ENCODE measurements at regions not wholly inside any gene's neighbourhood (a gene's known extent, or its start where the extent isn't known, plus 50 kb on each side); places are given as distances from the start of the nearest gene placed in this dataset.

DNA sequence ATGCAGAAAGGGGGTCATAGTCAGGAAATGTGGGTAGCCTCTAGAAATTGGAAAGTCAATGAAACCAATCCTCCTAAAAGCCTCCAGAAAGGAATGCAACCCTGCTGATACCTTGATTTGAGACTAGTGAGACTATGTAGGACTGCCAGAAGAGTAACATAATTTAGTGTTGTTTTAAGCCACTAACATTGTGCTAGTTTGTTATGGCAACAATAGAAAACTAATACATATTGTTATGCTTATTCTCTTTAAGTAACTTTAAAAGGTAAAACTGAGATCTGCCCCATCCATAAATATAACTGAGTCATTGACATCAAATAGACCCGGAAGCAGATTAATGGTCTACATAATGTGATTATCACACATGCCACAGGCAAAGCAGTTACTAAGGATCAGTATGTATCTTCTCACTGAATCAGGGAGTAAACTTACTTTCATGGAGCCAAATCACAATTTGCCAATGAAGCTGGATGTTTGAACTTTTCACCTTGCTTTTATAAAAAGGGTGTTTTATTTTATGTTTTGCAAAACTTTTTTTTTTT is 146.4 kb upstream of the TMEM106B start:
- no peak overlapping the region for H3K27ac ChIP-seq
- DNase-seq (ENCODE audit: low spot score), result no peak
- no peak overlapping the region for H3K4me3 ChIP-seq
- TF ChIP-seq, protein P1, sequence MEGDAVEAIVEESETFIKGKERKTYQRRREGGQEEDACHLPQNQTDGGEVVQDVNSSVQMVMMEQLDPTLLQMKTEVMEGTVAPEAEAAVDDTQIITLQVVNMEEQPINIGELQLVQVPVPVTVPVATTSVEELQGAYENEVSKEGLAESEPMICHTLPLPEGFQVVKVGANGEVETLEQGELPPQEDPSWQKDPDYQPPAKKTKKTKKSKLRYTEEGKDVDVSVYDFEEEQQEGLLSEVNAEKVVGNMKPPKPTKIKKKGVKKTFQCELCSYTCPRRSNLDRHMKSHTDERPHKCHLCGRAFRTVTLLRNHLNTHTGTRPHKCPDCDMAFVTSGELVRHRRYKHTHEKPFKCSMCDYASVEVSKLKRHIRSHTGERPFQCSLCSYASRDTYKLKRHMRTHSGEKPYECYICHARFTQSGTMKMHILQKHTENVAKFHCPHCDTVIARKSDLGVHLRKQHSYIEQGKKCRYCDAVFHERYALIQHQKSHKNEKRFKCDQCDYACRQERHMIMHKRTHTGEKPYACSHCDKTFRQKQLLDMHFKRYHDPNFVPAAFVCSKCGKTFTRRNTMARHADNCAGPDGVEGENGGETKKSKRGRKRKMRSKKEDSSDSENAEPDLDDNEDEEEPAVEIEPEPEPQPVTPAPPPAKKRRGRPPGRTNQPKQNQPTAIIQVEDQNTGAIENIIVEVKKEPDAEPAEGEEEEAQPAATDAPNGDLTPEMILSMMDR (IDR thresholded peaks at IDR 0.05), result no peak

DNA sequence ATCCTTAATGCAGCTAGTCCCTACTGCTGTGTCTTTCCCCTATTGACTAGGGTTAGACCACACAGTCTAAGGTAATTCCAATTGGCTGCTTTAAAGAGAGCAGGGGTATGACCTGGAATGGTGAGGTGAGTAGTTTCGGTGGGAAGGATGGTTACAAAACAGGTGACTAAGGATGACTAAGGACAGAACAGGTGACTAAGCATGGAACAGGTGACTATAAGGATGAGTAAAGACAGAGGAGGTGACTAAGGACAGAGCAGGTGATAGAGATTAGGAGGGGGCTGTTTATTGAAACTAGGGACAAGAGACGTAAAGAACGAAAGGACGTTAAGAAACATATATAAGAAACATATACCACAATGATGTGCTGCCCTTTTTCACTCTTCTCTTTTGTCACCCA is 145.1 kb upstream of the TMEM106B start:
- Histone ChIP-seq H3K27ac (no peak overlapping the region), H3K4me3 (no peak overlapping the region)
- no peak for DNase-seq (ENCODE audit: low spot score)
- TF ChIP-seq, protein P1 (IDR thresholded peaks at IDR 0.05), result no peak

DNA sequence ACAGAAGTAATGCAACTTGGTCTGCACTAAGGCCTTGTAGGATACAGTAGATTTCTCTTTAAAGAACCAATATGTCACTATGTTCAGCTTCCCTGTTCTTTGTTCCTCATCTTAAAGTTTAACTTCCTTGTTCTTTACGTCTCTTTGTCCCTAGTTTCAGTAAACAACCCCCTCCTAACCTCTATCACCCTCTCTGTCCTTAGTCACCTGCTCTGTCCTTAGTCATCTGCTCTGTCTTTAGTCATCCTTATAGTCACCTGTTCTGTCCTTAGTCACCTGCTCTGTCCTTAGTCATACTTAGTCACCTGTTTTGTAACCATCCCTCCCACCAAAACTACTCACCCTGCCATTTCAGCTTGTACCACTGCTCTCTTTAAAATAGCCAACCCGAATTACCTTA is 144.6 kb upstream of the TMEM106B start:
- TF ChIP-seq, protein P1 (IDR thresholded peaks at IDR 0.05), result no peak
- Histone ChIP-seq H3K4me3 (no peak overlapping the region), H3K27ac (no peak overlapping the region)
- DNase-seq (ENCODE audit: low spot score), result no peak

DNA sequence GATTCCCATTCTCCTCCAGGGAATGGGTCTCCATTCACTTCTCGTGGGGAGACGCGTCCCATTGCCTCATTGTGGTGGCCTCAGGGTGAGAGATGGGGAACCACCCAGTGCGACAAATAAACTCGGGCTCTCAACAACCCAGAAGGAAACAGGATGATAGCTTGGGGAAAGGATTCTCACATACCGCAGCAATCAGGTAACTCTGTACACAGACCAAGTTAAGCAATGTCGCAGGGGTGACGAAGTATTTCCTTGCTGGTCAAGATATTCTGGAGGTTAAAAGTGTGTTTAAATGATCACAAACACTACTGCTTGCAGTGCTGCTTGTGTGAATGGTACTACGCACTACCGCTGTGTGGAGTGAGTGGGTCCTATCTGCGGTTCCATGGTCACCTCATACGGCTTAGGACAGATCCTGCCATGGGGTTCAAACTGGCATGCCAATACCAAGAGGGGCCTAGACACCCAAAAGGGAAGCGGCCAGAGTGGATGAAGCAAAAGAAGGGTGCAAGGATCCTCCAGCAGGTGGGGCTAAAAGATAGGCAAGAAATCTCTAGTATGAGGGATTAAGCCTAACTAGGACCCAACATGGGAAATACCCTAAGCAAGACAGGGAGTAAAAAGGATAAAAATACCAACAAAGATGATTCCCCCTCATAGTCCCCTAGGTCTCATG is 143.8 kb upstream of the TMEM106B start:
- Histone ChIP-seq H3K4me3 (no peak overlapping the region), H3K27ac (no peak overlapping the region)
- TF ChIP-seq, protein P1 (IDR thresholded peaks at IDR 0.05), result no peak
- no peak for DNase-seq (ENCODE audit: low spot score)

DNA sequence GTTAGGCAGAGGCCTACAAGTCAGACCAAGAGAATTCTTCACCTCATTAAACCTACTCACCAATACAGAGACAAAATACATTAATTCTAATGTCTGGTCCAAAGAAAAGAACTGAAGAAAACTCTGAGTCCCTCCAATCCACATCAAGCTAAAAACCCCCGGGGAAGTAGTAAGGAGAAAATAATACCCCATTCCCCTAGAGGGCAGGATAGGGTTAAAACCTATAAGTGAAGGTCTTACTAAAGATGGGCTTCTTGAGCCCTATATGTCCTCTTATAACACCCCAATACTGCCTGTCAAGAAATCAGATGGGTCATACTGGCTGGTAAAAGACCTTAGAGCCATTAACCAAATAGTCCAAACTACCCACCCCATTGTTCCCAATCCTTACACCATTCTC is 141.3 kb upstream of the TMEM106B start:
- TF ChIP-seq, protein P1 (IDR thresholded peaks at IDR 0.05), result no peak
- no peak overlapping the region for H3K27ac ChIP-seq
- DNase-seq (ENCODE audit: low spot score), result no peak
- H3K4me3 ChIP-seq, result no peak overlapping the region

DNA sequence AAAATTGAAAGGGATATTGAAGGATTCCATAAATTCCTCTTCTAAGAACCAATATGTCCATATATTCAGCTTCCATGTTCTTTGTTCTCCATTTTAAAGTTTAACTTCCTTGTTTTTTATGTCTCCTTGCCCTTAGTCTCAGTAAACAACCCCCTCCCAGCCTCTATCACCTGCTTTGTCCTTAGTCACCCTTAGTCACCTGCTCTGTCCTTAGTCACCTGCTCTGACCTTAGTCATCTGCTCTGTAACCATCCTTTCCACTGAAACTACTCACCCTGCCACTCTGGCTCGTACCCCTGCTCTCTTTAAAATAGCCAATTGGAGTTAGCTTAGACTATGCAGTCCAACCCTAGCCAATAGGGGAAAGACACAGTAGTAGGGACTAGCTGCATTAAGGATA is 136.2 kb upstream of the TMEM106B start:
- DNase-seq (ENCODE audit: low spot score), result no peak
- Histone ChIP-seq H3K27ac (no peak overlapping the region), H3K4me3 (no peak overlapping the region)
- TF ChIP-seq, protein P1 (IDR thresholded peaks at IDR 0.05), result no peak

DNA sequence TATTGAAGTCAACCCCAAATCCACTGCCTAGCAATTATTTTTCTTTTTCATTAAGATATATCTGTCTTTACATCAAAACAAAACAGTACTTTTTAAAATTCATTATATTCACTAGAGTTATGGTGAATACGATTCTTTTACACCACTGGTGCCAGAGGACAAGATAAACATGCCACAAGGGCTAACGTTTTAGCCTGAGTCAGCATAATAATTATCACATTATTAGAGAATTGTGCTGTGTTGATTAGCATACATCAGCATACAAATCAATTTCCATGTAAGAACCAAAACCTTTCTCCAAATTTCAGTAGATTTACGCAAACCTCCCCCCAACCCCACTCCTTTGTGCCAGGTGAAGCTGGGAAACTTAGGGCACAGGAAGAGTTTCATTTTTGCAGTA is 131.1 kb upstream of the TMEM106B start:
- Histone ChIP-seq H3K27ac (no peak overlapping the region), H3K4me3 (no peak overlapping the region)
- TF ChIP-seq, protein P1 (IDR thresholded peaks at IDR 0.05), result no peak
- no peak for DNase-seq (ENCODE audit: low spot score)

Data from coronary artery (tissue), 2 donors.